Right renal cortex interstitium (tissue), 3 donors: ENCODE measurements at regions not wholly inside any gene's neighbourhood (a gene's known extent, or its start where the extent isn't known, plus 50 kb on each side); places are given as distances from the start of the nearest gene placed in this dataset.
A peak's percentile ranks its signal among the peaks of the same experiment; 100 is the strongest.

Source experiments
- DNase-seq, 3 donors: peaks; one replicate each; pipeline ENCODE4 v3.0.0-alpha.2; 2013; ENCODE audit warnings: low read depth in 3 of 3, low spot score in 2 of 3

DNA sequence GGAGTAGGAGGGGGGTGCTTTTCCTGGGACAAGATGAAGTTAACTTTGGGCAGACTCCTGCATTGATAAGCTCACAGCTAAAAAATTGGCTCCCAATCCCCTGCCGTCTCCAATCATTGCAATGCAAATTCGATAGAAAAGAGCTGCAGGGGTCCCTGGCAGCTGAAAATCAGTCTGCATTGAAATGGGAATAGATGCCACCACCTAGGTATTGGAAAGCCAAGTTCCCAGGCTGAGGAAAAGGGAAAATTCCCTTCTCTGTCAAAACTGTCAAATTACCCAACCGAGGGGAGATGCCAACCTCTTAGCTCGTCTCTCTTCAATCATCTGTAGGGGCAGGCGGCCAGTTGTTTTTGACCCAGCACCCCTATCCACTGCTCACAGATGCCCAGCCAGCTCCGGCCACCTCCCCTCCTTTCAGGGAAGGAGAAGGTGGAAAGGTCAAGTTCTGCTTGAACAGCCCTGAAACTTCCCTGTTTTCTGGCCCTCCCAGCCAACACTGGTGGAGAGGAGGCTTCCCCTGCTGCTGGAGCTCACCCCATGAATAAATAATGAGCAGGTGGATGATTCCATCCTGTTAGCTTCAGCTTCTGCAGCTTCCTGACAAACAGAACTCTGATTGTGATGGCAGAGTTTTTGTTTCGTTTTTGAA, 916.3 kb downstream of the TBC1D22A start:
- DNase-seq, result no peak

DNA sequence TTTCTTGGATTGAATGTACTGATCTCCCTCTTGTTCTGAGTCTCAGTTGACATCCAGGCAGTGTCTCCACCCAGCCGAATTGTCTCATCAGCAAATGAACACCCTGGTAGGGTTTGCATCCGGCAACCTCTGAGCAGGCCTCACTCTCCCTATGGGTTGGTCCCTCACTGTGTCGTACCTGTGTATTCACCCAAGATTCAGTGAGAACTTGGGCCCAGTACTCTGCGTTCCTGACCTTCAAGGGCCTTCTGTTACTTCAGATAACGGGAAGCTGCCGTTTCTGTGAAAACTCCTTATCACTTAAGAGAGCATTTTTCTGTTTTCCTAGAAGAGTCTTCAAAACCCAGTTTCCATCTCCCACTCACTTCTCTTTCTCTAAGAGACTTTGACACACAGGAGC, 915.6 kb downstream of the TBC1D22A start:
- no peak for DNase-seq

DNA sequence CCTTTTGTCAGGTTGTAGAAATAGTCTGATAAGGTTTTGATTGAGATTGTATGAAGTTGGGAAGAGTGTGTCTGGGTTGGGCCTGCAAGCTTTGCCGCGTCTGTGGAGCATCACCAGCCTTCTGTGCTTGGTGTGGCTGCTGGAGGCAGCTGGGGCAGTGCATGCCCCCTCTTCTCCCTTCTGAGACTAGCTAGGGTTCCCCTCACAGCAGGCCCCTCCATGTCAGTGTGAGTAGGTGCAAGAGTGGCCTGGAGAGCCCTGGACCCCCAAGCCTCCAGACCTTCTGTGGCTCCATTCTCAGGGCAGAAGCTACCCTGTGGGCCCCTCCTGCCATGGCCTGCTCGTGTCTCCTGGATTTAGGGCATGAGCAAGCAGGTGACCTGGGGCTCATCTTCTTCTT, 914.2 kb downstream of the TBC1D22A start:
- no peak for DNase-seq

DNA sequence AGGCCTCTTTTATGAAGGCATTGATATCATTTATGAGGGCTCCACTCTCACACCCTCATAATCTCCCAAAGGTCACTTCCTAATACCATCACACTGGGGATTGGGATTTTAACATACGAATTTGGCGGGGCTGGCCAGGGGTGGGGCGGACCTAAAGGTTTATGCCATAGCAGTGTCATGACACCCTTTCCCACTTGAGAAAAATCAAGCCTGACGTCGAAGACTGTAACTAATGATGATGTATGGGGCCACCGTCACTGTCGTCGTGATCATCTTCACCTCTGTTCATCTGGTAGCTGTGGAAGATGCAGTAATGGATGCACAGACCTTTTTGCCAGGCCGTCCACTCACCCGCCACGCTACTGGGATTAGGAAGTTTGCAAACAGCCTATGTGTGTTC, 912.1 kb downstream of the TBC1D22A start:
- DNase-seq, result no peak

DNA sequence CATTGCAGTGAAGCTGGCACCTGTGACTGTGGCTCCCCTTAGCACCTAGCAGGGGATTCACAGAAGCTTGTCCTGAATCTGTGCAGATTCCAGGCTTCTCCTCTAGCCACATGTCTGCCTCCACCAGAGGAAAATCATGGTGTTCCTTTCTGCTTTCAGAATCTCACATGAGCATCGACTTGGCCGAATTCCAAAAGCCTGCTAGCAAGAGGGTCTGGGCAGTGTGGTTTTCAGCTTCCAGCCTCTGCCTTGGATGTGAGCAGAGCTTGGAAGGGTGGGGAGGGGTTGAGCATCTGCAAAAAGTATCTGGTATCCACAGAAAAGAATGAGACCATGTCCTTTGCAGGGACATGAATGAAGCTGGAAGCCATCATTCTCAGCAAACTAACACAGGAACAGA, 911.1 kb downstream of the TBC1D22A start:
- DNase-seq, result peak in 1 of 3 donors; percentile 10

DNA sequence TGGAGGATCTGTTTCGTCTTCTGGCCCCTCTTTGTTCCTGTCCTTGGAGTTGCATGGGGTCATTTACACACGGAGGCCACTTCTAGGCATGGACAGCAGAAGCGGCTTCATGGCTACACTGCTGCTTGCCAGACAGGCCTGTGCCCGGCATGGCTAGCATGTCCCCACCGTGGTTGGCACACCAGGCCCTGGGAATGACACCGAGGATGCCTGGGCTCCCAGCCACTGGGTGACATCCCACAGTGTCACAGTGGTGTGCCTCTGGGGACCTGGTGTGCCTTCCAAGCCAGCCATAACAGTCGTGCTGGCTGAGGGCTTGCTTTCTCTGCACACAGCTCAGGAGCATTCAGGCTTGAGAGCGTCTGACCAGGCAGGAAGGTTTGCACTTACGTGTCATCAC, 910.1 kb downstream of the TBC1D22A start:
- DNase-seq, result no peak

DNA sequence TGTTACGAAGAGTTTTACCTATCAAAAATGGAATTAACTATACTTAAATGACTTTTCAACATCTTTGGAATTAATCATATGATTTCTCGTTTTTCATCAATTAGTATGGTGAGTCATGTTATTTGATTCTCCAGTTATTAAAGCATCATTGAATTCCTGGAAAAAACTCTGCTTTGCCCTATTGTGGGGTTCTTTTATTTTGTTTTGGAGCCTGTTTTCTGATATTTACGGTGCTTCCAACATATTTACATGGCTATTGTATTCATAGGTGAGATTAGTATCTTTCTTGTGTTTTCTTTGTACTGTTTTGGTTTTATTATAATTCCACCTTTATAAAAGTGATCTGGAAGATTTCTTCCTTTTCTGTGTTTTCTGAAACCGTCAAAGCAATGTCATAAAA, 902.7 kb downstream of the TBC1D22A start:
- DNase-seq, result no peak

DNA sequence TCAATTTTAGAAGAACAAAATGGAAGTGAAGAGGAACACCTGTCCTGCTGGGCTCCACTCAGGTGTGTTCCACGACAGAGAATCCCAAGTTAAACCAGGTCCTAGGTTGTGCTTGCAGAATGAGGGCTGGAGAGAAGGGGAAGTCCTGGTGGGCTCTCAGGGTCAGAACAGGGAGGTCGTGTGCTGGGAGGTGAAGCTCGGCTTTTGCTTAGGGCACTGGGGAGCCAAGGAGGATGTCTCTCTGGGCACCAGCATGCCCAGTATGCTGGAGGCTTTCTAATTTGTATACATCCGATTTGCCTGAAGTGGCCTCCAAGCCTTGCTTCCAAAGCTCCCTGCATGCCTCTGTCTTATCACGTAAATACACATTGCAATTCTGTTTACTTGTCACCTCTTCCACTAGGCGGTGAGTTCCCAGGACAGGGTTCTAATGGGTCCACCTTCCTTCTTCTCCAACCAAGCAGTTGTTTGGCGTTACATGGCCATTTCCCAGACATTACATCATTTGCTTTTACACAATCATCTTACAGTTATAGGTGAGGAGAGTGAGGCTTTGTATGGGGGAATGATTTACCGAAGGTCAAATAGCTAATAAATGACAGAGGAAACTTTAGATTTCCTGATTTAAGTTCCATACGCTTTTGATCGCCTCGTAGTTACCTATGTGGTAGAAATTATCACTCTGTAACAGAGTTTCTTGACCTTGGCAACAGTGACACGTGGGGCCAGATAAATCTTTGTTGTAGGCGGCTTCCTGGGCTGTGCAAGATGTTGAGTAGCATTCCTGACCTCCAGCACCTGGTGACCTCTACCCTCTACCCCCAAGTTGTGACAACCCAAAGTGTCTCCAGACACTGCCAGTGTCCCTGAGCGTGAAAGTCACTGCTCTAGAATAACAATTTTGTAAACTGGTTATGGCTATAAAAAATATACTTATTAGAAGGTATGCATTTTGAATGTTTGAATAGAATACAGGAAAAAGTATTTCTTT, 901.5 kb downstream of the TBC1D22A start:
- no peak for DNase-seq

DNA sequence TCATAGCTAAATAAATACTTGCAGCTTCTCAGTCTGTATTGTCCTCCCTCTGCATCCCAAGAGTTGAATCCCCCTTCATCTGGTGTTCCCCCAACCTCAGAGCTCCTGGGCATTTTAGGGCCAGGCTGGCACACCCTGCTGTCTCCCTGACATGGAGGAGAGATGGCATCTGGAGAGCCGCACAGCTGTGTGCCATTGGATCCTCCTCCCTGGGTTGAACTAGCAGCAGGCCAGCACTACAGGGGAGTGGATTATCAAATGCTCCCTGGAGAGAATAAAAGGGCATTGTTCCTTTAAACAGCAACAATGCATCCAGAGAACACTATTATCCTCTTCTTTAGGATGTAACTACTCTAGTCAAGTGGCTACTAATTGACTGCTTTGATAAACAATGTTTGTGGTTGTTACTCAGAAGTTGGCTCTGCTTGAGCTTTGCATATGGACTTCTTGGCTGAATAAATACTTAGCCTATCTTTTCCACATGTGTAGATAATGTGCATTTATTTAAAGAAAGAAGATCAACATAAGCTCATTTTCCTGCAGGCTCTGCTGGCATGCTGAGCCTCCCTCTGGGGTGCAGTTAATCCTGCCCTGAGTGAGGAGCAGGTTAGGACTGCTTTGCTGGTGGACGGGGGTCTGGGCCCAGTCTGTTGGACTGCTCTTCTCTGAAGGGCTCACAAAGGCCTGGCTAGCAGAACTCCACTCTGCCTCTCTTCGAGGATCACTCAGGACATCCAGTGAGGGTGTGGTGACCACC, 897.2 kb downstream of the TBC1D22A start:
- DNase-seq, result no peak

DNA sequence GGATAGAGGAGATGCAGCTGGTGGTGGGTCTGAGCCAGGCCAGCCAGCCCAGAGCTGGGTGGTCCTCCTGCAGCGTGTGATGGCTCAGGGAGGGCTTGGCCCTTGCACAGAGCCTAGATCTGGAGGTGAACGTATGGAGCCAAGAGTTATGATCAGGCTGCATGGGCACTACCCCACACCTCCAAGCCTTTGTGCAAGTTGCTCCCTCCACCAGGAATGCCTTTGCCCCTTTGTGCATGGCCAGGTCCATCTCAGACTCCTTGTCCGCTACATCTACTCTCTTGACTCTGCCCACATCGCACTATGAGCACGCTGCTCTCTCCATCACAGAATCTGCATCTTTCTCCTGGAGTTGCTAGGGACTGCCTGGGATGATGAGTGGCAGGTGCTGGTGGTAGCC, 895.7 kb downstream of the TBC1D22A start:
- no peak for DNase-seq

DNA sequence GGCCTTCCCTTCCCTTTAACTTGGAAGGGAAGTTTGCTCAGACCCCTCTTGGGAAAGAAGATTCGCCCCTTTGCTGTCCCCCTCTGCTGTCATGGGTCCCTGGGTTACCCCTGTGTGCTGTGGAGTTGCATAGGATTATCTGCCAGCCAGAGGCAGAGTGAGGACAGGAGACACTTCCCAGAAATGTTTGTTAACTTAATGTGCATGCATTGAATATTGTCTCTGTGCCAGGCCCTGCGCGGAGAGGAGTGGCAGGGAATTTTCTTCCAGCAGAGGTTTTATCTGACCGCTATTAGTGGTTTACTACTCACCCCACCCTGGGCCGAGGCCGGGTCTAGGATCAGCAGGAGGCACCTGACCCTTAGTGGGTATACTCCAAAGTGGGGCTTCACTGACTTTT, 894.8 kb downstream of the TBC1D22A start:
- no peak for DNase-seq

DNA sequence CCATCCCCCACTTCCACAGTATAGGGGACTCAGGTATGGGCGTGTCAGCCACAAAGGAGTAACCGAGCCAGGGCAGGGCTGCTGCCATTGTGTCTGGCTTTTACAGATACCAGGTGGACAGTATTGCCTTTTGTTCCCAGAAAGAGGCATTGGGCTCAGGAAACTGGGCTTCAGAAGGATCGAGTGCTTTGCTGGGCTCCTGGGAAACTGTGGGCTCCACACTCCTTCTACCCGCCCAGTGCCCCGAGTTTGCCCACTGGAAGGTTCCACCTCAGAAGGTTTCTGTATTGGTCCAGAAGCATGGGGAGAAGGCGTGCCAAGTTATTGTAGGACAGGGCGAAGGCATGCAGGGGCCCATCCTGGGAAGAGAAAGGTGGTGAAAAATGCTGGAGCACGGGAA, 894.4 kb downstream of the TBC1D22A start:
- no peak for DNase-seq

DNA sequence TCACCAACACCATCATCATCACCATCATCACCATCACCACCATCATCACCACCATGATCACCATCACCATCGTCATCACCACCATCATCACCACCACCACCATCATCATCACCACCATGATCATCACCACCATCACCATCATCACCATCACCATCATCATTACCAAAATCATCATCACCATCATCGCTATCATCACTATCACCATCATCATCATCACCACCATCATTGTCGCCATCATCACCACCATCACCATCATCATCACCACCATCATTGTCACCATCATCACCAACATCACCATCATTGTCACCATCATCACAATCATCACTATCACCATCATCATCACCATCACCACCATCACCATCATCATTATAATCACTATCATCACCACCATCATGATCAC, 893.5 kb downstream of the TBC1D22A start:
- no peak for DNase-seq

DNA sequence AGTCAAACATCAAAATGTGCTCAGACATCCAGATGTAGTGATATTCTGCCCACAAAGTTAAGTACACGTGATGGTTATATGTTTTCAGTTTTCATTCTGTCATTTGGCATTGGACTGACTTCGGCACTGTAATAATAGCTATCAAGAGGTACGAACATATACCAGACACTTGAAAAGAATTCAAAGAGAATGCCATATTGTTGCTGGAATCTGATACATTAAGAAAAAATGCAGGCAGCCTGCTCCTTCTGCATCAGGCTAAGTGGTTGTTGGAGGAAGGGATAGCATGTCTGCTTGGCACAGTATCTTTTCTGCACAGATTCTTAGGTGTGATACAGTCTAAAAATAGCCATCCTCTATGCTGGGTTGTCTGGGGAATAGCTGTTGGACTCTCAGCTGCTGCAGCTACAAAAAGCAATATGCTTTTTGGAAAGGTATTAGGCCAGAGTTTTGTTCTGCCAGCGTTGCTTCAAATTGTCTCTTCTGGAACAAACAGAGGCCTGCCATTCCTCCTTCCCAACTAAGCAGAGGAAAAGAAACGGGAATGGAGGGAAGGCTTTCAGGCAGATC, 892.6 kb downstream of the TBC1D22A start:
- DNase-seq, result no peak

DNA sequence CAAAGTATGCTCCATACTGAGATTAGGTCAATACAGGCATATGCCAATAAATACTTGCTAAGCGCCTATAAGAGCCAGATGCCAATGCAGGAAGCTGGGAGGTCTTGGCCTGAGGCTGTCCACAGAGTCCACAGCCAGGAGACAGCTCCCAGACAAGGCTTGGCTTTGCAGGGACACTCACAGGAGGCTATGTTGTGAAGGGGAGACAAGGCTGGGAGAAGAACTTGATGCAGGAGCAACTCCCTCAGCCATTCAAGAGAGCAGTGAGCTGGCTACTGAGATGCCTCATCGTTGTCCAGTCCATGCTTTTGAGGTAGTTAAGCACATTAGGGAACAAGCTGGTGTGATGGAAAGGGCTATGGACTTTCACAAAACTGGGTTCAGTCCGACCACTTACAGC, 891.5 kb downstream of the TBC1D22A start:
- no peak for DNase-seq

DNA sequence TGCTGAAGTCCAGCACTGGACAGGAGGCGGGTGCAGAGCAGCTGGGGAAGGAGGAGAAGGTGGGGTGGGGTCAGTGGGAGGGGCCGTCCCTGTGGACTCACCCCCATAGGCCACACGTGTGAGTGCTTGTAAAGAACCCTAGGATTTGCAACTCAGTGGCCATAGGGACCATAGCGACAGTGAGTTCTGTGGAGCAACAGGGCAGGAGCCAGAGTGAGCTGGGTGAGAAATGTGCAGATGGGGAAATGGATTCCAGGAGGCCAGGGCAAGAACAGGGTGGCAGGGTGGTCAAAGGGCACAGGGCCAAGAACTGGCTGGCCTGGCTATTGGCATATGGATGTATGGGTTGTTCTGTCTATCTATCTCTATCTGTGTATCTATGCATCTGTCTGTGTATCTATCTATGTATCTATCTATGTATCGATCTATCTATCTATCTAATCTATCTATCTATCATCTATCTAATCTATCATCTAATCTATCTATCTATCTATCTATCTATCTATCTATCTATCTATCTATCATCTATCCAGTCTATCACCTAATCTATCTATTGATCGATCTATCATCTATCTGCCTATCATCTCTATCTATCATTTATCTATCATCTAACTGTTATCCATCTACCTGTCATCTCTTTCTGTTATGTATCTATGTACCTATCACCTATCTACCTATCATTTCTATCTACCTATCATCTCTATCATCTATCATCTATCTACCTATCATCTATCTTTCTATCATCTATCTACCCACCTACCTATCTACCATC, 889.0 kb downstream of the TBC1D22A start:
- no peak for DNase-seq

DNA sequence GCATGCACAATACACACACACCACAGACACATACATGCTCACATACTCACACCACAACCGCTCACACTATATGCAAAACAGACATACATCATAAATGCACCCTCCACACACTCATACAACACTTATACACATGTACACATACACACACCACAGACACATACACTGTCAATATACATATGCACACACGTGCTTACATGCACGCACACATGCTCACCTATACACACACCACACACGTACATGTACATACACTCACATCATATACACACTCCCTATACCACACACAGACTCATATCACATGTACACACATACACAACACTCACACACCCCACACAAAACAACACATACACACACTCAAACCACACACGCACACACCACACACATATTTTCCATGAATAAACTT, 885.3 kb downstream of the TBC1D22A start:
- no peak for DNase-seq

DNA sequence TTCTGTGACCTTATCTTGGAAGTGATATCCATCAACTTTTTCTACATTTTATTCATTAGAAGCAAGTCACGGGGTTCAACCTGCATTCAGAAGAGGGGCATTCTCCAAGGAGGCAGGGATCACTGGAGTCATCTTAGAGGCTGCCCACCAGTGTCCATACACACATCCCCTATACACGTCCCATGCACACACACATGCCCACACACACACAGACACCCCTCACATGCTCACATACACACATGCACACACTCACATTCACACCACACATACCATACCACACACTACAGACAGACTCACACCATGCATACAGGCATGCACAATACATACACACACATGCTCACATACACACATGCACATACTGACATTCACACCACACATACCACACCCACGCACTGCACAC, 884.7 kb downstream of the TBC1D22A start:
- DNase-seq, result no peak

DNA sequence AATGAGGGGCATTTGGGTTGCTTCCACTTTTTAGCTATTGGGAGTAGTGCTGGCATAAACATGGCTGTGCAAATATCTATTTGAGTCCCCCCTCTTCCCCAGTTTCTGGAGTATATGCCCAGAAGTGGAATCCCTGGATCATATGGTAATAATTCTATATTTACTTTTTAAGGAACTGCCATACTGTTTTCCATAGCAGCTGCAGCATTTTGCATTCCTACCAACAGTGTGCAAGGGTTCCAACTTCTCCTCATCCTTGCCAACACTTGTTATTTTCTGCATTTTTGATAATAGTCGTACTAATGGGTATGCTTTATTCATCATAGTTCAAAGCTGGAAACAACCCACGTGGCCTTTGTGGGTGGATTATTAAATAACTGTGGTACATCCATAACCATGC, 883.5 kb downstream of the TBC1D22A start:
- no peak for DNase-seq

DNA sequence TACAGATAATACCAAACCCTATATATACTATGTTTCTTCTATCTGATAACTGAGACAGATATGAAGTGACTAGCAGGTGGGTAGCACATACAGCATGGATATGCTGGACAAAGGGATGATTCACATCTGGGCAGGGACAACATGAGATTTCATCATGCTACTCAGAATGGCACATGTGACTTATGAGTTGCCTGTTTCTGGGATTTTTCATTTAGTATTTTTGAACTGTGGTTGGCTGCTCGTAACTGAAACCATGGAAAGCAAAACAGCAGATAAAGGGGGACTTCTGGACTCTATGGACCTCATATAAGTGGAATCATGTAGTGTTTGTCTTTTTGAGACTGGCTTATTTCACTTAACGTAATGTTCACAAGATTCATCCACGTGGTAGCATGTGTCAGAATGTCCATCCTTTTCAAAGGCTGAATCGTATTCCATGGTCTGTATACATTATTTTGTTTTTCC, 883.0 kb downstream of the TBC1D22A start:
- no peak for DNase-seq
